DND-41 (cell line): ENCODE measurements at regions not wholly inside any gene's neighbourhood (a gene's known extent, or its start where the extent isn't known, plus 50 kb on each side); places are given as distances from the start of the nearest gene placed in this dataset.

ENCODE experiments used
- ATAC-seq: fragments of 200-7000 bp; cut with Tn5 transposase; 3 replicates; pipeline ENCODE4 v1.9.1; 2021; ENCODE audit warnings: low read depth; ENCODE audit not compliant: insufficient read depth
- DNase-seq: peaks from one replicate; pipeline ENCODE4 v3.0.0-alpha.2; 2020
- H2AFZ ChIP-seq: 2 replicates; pipeline ENCODE4 v1.6.0; 2012; ENCODE audit warnings: low read depth, low read length
- H3K27ac ChIP-seq: 2 replicates; pipeline ENCODE4 v1.5.1; 2012; ENCODE audit warnings: low read length, inconsistent platforms
- H3K27me3 ChIP-seq: fragments of 200-600 bp; sonication (generic); 2 replicates; pipeline ENCODE4 v1.6.0; 2012; ENCODE audit warnings: low read length, mild to moderate bottlenecking, inconsistent platforms; ENCODE audit not compliant: insufficient read depth, poor library complexity
- H3K36me3 ChIP-seq: 2 replicates; pipeline ENCODE4 v1.5.1; 2012; ENCODE audit warnings: low read length, inconsistent platforms; ENCODE audit not compliant: insufficient read depth
- H3K4me1 ChIP-seq: 2 replicates; pipeline ENCODE4 v1.5.1; 2012; ENCODE audit warnings: mild to moderate bottlenecking, low read length; ENCODE audit not compliant: insufficient read depth
- H3K4me2 ChIP-seq: 2 replicates; pipeline ENCODE4 v1.6.0; 2012; ENCODE audit warnings: mild to moderate bottlenecking, moderate library complexity, low read length, inconsistent platforms; ENCODE audit not compliant: insufficient read depth
- H3K4me3 ChIP-seq, 2 experiments: fragments of 200-600 bp in 1 of 2; shearing (Covaris generic) in 1 of 2; 2 replicates each; pipeline ENCODE4 v1.5.1; 2012 to 2016; ENCODE audit warnings: inconsistent platforms in 2 of 2, low read length in 2 of 2, mild to moderate bottlenecking in 2 of 2, low read depth in 1 of 2, moderate library complexity in 1 of 2
- H3K79me2 ChIP-seq: 2 replicates; pipeline ENCODE4 v1.6.0; 2012; ENCODE audit warnings: low read length, inconsistent platforms; ENCODE audit not compliant: insufficient read depth
- H3K9ac ChIP-seq: 2 replicates; pipeline ENCODE4 v1.6.0; 2012; ENCODE audit warnings: low read depth, mild to moderate bottlenecking, inconsistent platforms, low read length, moderate library complexity
- H3K9me3 ChIP-seq: 2 replicates; pipeline ENCODE4 v1.5.1; 2012; ENCODE audit warnings: low read length, moderate library complexity, mild to moderate bottlenecking, inconsistent platforms; ENCODE audit not compliant: insufficient read depth, severe bottlenecking
- H4K20me1 ChIP-seq: 2 replicates; pipeline ENCODE4 v1.6.0; 2012; ENCODE audit warnings: low read length; ENCODE audit not compliant: insufficient read depth
- EZH2 ChIP-seq: IDR thresholded peaks from 3 replicates; pipeline ENCODE4 v1.6.1; 2012; ENCODE audit warnings: borderline replicate concordance, low read depth, mild to moderate bottlenecking, moderate library complexity, low read length, inconsistent platforms; ENCODE audit not compliant: severe bottlenecking
- TF ChIP-seq, protein P1 (sequence below): IDR thresholded peaks from 2 replicates; pipeline ENCODE4 v1.5.1; 2012; ENCODE audit warnings: borderline replicate concordance, low read length, moderate library complexity, mild to moderate bottlenecking; ENCODE audit not compliant: poor library complexity, severe bottlenecking; ENCODE audit errors: extremely low read depth

DNA sequence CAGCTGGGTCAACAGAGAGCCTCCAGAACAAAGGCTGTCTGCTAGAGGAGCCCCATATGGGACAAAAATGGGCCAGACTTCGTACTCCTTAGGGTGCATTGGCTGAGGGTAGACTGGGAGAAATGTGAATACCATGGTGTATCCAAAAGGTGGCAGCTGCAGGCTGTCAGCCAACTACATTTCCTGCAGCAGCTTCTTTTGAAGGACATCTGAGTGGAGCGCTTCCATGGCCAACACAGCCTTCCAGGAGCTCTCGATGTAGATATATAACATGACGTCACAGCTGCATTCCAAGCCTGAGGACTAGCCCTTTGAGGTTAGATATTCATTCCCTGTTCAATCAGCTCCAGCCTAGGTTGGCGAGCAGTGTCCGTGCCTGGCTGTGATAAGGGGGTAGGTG is 107.7 kb downstream of the MAB21L3 start:
- H3K9ac ChIP-seq: no peak overlapping the region
- no peaks in the 10 kb centered on the region for H3K9me3 ChIP-seq
- no peak for TF ChIP-seq EZH2
- TF ChIP-seq, protein P1, sequence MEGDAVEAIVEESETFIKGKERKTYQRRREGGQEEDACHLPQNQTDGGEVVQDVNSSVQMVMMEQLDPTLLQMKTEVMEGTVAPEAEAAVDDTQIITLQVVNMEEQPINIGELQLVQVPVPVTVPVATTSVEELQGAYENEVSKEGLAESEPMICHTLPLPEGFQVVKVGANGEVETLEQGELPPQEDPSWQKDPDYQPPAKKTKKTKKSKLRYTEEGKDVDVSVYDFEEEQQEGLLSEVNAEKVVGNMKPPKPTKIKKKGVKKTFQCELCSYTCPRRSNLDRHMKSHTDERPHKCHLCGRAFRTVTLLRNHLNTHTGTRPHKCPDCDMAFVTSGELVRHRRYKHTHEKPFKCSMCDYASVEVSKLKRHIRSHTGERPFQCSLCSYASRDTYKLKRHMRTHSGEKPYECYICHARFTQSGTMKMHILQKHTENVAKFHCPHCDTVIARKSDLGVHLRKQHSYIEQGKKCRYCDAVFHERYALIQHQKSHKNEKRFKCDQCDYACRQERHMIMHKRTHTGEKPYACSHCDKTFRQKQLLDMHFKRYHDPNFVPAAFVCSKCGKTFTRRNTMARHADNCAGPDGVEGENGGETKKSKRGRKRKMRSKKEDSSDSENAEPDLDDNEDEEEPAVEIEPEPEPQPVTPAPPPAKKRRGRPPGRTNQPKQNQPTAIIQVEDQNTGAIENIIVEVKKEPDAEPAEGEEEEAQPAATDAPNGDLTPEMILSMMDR: no peak
- no peak overlapping the region for H3K27ac ChIP-seq
- no peaks in the 10 kb centered on the region for H3K36me3 ChIP-seq
- no peak overlapping the region for H3K4me2 ChIP-seq
- no peak overlapping the region for H2AFZ ChIP-seq
- peaks cover 3% of the 10 kb centered on the region for H3K27me3 ChIP-seq
- no peak for DNase-seq
- no peaks in the 10 kb centered on the region for H3K4me1 ChIP-seq
- H3K4me3 ChIP-seq: no peak overlapping the region
- no peaks in the 10 kb centered on the region for H3K79me2 ChIP-seq
- no peak for ATAC-seq
- no peaks in the 10 kb centered on the region for H4K20me1 ChIP-seq

DNA sequence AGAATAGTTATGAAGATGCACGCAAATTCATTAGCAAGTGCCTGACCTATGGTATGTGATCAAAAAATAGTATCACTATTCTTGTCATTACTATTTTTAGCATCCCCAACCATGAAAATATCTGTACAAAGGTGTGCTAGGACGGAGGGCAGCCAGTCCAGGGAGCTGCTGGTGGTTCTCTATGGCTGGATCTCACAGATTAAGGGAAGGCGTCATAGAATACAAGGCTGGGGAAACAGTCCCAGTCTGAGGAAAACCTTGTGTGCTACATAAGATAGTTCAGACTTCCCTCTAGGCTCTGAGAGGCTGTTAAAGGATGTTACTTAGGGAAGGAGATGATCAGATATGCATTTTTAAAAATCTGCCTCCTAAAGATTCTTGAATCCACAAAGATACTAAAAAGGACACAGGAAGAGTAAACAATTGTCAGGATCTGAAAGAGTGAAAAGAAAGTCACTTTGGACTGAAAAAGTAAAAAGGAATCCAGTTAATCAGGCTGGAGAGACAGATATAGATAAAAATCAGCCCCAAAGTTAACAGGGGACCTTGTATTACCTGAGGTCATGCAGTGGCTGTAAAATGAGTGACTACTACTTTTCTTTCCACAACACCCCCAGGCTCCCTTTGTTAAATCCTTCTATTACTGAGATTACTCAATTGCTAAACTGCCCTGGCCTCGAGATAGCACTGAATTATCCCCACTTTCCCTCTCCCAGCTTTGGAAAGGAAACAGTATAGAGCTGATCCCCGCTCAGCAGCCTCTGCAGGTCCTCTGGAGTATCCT is 108.6 kb downstream of the MAB21L3 start:
- Histone ChIP-seq H3K4me2 (no peak overlapping the region), H3K4me1 (no peaks in the 10 kb centered on the region), H3K36me3 (no peaks in the 10 kb centered on the region), H3K9ac (no peak overlapping the region), H3K9me3 (no peaks in the 10 kb centered on the region), H3K27me3 (peaks cover 3% of the 10 kb centered on the region), H4K20me1 (no peaks in the 10 kb centered on the region), H3K79me2 (no peaks in the 10 kb centered on the region), H3K4me3 (no peak overlapping the region), H2AFZ (no peak overlapping the region), H3K27ac (no peak overlapping the region)
- no peak for DNase-seq
- ATAC-seq: no peak
- TF ChIP-seq, protein P1: no peak
- TF ChIP-seq EZH2: no peak

DNA sequence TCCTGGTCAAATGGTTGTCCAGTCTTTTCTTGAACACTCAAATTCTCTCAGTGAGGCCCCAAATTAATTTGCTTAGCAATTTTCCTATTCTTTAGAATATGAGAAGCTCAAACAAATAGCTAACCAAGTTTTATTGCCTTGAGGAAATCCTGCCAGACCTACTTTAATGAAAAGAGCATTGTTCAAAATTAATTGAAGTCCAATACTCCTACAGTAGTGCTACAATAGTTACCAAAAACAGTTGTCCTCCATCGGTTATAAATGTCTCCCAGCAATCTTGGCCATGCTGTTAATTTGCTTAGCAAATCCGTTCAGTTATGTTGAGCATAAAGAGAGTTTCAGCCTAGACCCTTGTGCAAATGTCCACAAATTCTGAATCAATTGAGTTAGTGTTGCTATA is 112.9 kb downstream of the MAB21L3 start:
- Histone ChIP-seq H3K9me3 (no peaks in the 10 kb centered on the region), H3K4me2 (no peak overlapping the region), H3K9ac (no peak overlapping the region), H3K4me1 (no peaks in the 10 kb centered on the region), H3K27me3 (peaks cover 1% of the 10 kb centered on the region), H3K79me2 (no peaks in the 10 kb centered on the region), H2AFZ (no peak overlapping the region), H3K36me3 (no peaks in the 10 kb centered on the region), H3K4me3 (no peak overlapping the region), H3K27ac (no peak overlapping the region), H4K20me1 (no peaks in the 10 kb centered on the region; the same call in 1 of the 2 replicates)
- TF ChIP-seq, protein P1: no peak
- TF ChIP-seq EZH2: no peak
- no peak for ATAC-seq
- no peak for DNase-seq

DNA sequence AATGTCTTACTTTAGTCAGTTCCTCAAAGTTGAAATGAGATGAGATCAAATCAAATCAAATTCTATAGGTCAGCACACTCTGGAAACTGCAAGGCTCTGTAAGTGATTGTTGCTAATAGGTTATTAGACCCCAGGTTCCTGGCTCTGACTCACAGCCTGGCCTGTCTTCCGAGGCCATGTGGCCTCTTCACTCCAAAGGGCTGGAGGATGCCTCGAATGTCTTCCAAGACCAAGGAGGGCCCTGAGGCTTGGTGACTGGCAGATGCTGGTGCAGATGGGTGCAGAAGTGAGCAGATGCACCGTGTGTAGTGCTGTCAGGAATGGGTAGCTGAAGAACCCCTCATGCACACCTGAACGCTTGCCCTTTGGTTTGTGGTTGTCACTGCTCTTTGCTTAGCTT is 113.4 kb downstream of the MAB21L3 start:
- TF ChIP-seq, protein P1: no peak
- TF ChIP-seq EZH2: no peak
- no peak overlapping the region for H3K4me3 ChIP-seq
- no peak overlapping the region for H3K9ac ChIP-seq
- ATAC-seq (no peak), DNase-seq (no peak)
- no peaks in the 10 kb centered on the region; the same call in 1 of the 2 replicates for H4K20me1 ChIP-seq
- no peak overlapping the region for H3K27ac ChIP-seq
- H3K4me1 ChIP-seq: no peaks in the 10 kb centered on the region
- H3K79me2 ChIP-seq: no peaks in the 10 kb centered on the region
- H3K27me3 ChIP-seq: no peaks in the 10 kb centered on the region
- no peaks in the 10 kb centered on the region for H3K9me3 ChIP-seq
- H2AFZ ChIP-seq: no peak overlapping the region
- H3K36me3 ChIP-seq: no peaks in the 10 kb centered on the region
- no peak overlapping the region for H3K4me2 ChIP-seq
